Heart right ventricle (tissue), 16 donors: ENCODE measurements at regions not wholly inside any gene's neighbourhood (a gene's known extent, or its start where the extent isn't known, plus 50 kb on each side); places are given as distances from the start of the nearest gene placed in this dataset.

ENCODE experiments used
- ATAC-seq, 8 donors: fragments of 200-7000 bp; cut with Tn5 transposase; one replicate each; pipeline ENCODE4 v1.9.1; 2020; ENCODE audit warnings: mild to moderate bottlenecking in 8 of 8, moderate library complexity in 8 of 8, moderate number of reproducible peaks in 1 of 8
- DNase-seq, 2 donors: peaks; one replicate each; pipeline ENCODE4 v3.0.0-alpha.2; 2020
- H3K27ac ChIP-seq, 10 donors: fragments of 200-600 bp; sonication (generic) in 2 of 10; one replicate each; pipeline versions ENCODE4 v1.5.0 to v1.8.0; 2020 to 2022; ENCODE audit warnings: mild to moderate bottlenecking in 3 of 10
- H3K27me3 ChIP-seq, 7 donors: fragments of 200-600 bp; one replicate each; pipeline ENCODE4 v1.8.0; 2021 to 2022; ENCODE audit warnings: mild to moderate bottlenecking in 2 of 7
- H3K36me3 ChIP-seq, 9 donors: fragments of 200-600 bp; sonication (generic) in 1 of 9; one replicate each; pipeline versions ENCODE4 v1.5.0 to v1.8.0; 2020 to 2022; ENCODE audit warnings: mild to moderate bottlenecking in 2 of 9
- H3K4me1 ChIP-seq, 9 donors: fragments of 200-600 bp; sonication (generic) in 1 of 9; one replicate each; pipeline versions ENCODE4 v1.5.0 to v1.8.0; 2020 to 2022; ENCODE audit warnings: mild to moderate bottlenecking in 4 of 9
- H3K4me3 ChIP-seq, 10 donors: fragments of 200-600 bp; sonication (generic) in 2 of 10; one replicate each; pipeline versions ENCODE4 v1.5.0 to v1.8.0; 2020 to 2022; ENCODE audit warnings: mild to moderate bottlenecking in 7 of 10, moderate library complexity in 2 of 10
- H3K9me3 ChIP-seq, 11 donors: fragments of 200-600 bp in 10 of 11; sonication (generic) in 2 of 11; one replicate each; pipeline versions ENCODE4 v1.5.0 to v1.8.0; 2013 to 2022; ENCODE audit warnings: mild to moderate bottlenecking in 2 of 11, control low read depth in 1 of 11, moderate library complexity in 1 of 11
- WGBS, 2 donors: extraction: QIAGEN DNeasy Blood & Tissue Kit; methylation state at CpG; one replicate each; pipeline ENCODE4 v1.1.7; 2013; ENCODE audit warnings: inconsistent platforms in 1 of 2; 5-methylcytosine and 5-hydroxymethylcytosine counted together
- intact Hi-C, 10 donors: fragments of 100-400 bp; cut with DNase I; formaldehyde crosslinking; loops; one replicate each; pipeline versions ENCODE4 v1.11.1 to v1.14.2; 2022
- TF ChIP-seq, protein P1 (sequence below), 9 donors: fragments of 200-600 bp; sonication (generic) in 2 of 9; IDR thresholded peaks; one replicate each; pipeline versions ENCODE4 v1.5.0 to v1.8.0; 2021 to 2022; ENCODE audit warnings: antibody characterized with exemption in 9 of 9, mild to moderate bottlenecking in 5 of 9, moderate library complexity in 1 of 9
- donor health status: Arrhythmogenic right ventricular cardiomyopathy.
- donor health status: ischemic (EF 13 %, LVEDD 7.1; RV severe dilation, severe dysfunction).
- donor health status: healthy with polysubstance abuse.
- donor health status: DM: no; HTN: yes; CAD: no.
- donor health status: DM: no; HTN: no; CAD: no.
- donor health status: ischemic (EF 25% LVEDD 6.9; RV normal size, moderate dysfunction).
- donor health status: ischemic (EF 25% LVEDD 5.7; RV mildly dilated, moderate dysfunction).
- donor health status: healthy.
- donor health status: DM: yes; HTN: yes; CAD: no.
- donor health status: Ischemic cardiomyopathy.
- donor health status: ischemic (EF 35%, LVEDD 5.7; RV mildly dilated, moderate dysfunction).
- donor health status: nonischemic (EF 11% LVEDD 7.7; RV severe dilation, severe dysfunction).
- donor health status: DM: yes; HTN: yes; CAD: no.
- donor health status: PGD.
- donor health status: ischemic (EF 29% LVEDD 5.4; RV normal size, mild dysfunction).
- donor health status: nonischemic (EF 23%, LVEDD 6.1; RV moderate dilation, normal function).

DNA sequence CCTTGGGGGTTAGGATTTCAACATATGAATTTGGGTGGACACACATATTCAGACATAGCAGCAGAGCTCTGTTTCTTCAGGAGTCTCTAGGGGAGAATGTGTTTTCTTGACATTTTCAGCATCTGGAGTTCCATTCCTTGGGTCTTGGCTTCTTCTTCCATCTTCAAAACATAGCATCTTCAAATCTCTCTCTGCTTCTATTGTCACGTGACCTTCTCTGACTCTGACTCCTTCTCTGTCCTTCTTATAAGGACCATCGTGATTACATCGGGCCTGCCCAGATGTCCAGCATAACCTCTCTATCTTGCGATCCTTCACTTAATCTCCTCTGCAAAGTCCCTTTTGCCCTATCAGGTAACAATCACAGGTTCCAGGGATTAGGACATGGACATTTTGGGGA lies 101.0 kb upstream of the CHD6 start:
- Histone ChIP-seq H3K4me1 (no peaks in the 10 kb centered on the region), H3K27ac (no peak overlapping the region), H3K27me3 (peaks cover 0 to 5% (median 0%) of the 10 kb centered on the region in 7 donors), H3K4me3 (no peak overlapping the region), H3K9me3 (peaks cover 0 to 7% (median 0%) of the 10 kb centered on the region in 11 donors), H3K36me3 (no peaks in the 10 kb centered on the region)
- intact Hi-C loops, result no loop called here
- no peak for DNase-seq
- WGBS, 2 donors, result 87 to 92% methylated on average over 4 of the region's 4 CpGs
- no peak for ATAC-seq
- TF ChIP-seq, protein P1, sequence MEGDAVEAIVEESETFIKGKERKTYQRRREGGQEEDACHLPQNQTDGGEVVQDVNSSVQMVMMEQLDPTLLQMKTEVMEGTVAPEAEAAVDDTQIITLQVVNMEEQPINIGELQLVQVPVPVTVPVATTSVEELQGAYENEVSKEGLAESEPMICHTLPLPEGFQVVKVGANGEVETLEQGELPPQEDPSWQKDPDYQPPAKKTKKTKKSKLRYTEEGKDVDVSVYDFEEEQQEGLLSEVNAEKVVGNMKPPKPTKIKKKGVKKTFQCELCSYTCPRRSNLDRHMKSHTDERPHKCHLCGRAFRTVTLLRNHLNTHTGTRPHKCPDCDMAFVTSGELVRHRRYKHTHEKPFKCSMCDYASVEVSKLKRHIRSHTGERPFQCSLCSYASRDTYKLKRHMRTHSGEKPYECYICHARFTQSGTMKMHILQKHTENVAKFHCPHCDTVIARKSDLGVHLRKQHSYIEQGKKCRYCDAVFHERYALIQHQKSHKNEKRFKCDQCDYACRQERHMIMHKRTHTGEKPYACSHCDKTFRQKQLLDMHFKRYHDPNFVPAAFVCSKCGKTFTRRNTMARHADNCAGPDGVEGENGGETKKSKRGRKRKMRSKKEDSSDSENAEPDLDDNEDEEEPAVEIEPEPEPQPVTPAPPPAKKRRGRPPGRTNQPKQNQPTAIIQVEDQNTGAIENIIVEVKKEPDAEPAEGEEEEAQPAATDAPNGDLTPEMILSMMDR (IDR thresholded peaks at IDR 0.05), result no peak

DNA sequence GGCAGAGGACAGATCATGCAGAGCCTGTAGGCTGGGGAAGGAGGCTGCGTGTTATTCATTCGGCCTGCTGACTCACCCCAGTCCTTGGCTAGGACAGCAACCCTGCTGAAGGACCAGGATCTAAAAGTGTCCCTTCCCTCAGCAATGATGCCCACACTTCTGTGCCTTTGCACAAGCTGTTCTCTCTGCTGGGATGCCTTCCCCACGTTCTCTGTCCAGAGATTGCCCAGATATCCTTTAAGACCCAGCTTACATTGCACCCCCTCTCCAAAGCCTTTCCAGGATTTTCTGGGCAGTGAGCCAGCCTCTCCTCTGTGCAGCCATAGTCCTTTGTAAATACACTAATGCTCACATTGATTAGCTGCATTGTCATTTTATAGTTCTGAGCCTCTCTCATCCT lies 99.3 kb upstream of the CHD6 start:
- TF ChIP-seq, protein P1 (IDR thresholded peaks at IDR 0.05), result no peak
- H3K27me3 ChIP-seq, result peaks cover 0 to 5% (median 0%) of the 10 kb centered on the region in 7 donors
- peaks cover 0 to 7% (median 0%) of the 10 kb centered on the region in 11 donors for H3K9me3 ChIP-seq
- intact Hi-C loops, result no loop called here
- no peak overlapping the region for H3K27ac ChIP-seq
- 50 to 51% methylated on average over 3 of the region's 3 CpGs for WGBS, 2 donors
- peak in 2 of 8 donors; percentile 50 to 53 for ATAC-seq
- H3K4me1 ChIP-seq, result no peaks in the 10 kb centered on the region
- DNase-seq, result no peak
- no peaks in the 10 kb centered on the region for H3K36me3 ChIP-seq
- H3K4me3 ChIP-seq, result no peak overlapping the region

GRCh38 chr20:41716911-41717310 lies 98.7 kb upstream of the CHD6 start:
- TF ChIP-seq, protein P1 (IDR thresholded peaks at IDR 0.05), result no peak
- DNase-seq, result no peak

DNA sequence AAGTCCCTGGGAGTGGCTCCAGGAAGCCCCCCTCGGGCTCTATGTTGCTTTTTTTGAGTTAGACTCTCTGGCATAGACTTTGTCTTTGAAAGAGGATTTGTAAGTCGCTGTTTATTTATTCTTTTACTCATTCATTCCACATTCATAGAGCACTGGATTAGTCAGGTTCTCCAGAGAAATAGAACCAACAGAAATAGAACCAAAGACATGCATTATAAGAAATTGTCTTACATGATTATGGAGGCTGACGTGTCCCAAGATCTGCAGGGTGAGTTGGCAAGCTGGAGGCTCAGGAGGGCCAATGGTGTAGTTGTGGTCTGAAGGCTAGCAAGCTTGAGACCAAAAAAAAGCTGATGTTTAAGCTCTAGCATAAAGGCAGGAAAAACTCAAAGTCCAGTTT lies 98.3 kb upstream of the CHD6 start:
- Histone ChIP-seq H3K27ac (no peak overlapping the region), H3K4me1 (no peaks in the 10 kb centered on the region), H3K4me3 (no peak overlapping the region), H3K27me3 (peaks cover 0 to 5% (median 0%) of the 10 kb centered on the region in 7 donors), H3K9me3 (peaks cover 0 to 7% (median 0%) of the 10 kb centered on the region in 11 donors), H3K36me3 (no peaks in the 10 kb centered on the region)
- 60 to 71% methylated on average over 3 of the region's 3 CpGs for WGBS, 2 donors
- DNase-seq, result no peak
- intact Hi-C loops, result no loop called here
- TF ChIP-seq, protein P1 (IDR thresholded peaks at IDR 0.05), result no peak
- no peak for ATAC-seq

More at GRCh38 chr20:41716911-41717310, 98.7 kb upstream of the CHD6 start:
- no peaks in the 10 kb centered on the region for H3K36me3 ChIP-seq
- H3K27ac ChIP-seq, result no peak overlapping the region
- ATAC-seq, result no peak
- intact Hi-C loops, result no loop called here
- peaks cover 0 to 5% (median 0%) of the 10 kb centered on the region in 7 donors for H3K27me3 ChIP-seq
- no peak overlapping the region for H3K4me3 ChIP-seq
- peaks cover 0 to 7% (median 0%) of the 10 kb centered on the region in 11 donors for H3K9me3 ChIP-seq
- no peaks in the 10 kb centered on the region for H3K4me1 ChIP-seq
